ENCODE measurements at regions not wholly inside any gene's neighbourhood (a gene's known extent, or its start where the extent isn't known, plus 50 kb on each side); places are given as distances from the start of the nearest gene placed in this dataset.

GRCh38 chr9:20083390-20083789, 294.6 kb upstream of the SLC24A2 start:
- TF ChIP-seq ZFX (IDR thresholded peaks at IDR 0.05; ENCODE audit: borderline replicate concordance) = no peak
- TF ChIP-seq, protein P1, sequence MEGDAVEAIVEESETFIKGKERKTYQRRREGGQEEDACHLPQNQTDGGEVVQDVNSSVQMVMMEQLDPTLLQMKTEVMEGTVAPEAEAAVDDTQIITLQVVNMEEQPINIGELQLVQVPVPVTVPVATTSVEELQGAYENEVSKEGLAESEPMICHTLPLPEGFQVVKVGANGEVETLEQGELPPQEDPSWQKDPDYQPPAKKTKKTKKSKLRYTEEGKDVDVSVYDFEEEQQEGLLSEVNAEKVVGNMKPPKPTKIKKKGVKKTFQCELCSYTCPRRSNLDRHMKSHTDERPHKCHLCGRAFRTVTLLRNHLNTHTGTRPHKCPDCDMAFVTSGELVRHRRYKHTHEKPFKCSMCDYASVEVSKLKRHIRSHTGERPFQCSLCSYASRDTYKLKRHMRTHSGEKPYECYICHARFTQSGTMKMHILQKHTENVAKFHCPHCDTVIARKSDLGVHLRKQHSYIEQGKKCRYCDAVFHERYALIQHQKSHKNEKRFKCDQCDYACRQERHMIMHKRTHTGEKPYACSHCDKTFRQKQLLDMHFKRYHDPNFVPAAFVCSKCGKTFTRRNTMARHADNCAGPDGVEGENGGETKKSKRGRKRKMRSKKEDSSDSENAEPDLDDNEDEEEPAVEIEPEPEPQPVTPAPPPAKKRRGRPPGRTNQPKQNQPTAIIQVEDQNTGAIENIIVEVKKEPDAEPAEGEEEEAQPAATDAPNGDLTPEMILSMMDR (IDR thresholded peaks at IDR 0.05) = no peak
- no peak overlapping the region for H3K27ac ChIP-seq

GRCh38 chr9:20082831-20083230, 294.0 kb upstream of the SLC24A2 start:
- TF ChIP-seq, protein P1 (IDR thresholded peaks at IDR 0.05) = no peak
- TF ChIP-seq ZFX (IDR thresholded peaks at IDR 0.05; ENCODE audit: borderline replicate concordance) = no peak
- no peak overlapping the region for H3K27ac ChIP-seq

- no peak overlapping the region for H3K27ac ChIP-seq
- no peak for TF ChIP-seq ZFX (IDR thresholded peaks at IDR 0.05; ENCODE audit: borderline replicate concordance)
- TF ChIP-seq, protein P1 (IDR thresholded peaks at IDR 0.05) = no peak
Measured at GRCh38 chr9:20082406-20082805, 293.6 kb upstream of the SLC24A2 start.

GRCh38 chr9:20078246-20078645, 289.4 kb upstream of the SLC24A2 start:
- TF ChIP-seq, protein P1 (IDR thresholded peaks at IDR 0.05) = no peak
- no peak for TF ChIP-seq ZFX (IDR thresholded peaks at IDR 0.05; ENCODE audit: borderline replicate concordance)

DNA sequence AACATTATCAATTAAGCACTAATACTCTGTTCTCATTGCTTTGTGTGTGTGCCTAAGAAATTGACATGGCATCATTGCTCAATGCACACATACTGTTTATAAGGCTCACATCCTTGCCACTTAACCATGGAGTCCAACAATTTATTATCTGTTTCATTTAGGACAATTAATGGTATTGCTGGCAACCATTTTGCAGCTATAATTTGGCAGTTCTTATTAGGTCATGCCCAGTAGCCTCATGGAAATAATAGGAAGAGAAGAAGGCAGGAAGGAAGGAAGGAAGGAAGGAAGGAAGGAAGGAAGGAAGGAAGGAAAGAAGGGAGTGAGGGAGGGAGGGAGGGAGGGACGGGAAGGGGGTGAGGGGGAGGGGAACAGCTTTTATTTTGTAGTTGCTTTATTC, 285.5 kb upstream of the SLC24A2 start:
- no peak for TF ChIP-seq ZFX (IDR thresholded peaks at IDR 0.05; ENCODE audit: borderline replicate concordance)
- TF ChIP-seq, protein P1 (IDR thresholded peaks at IDR 0.05) = no peak

More at GRCh38 chr9:20078246-20078645, 289.4 kb upstream of the SLC24A2 start:
- no peak overlapping the region for H3K27ac ChIP-seq

GRCh38 chr9:20070336-20070735, 281.5 kb upstream of the SLC24A2 start:
- no peak for TF ChIP-seq ZFX (IDR thresholded peaks at IDR 0.05; ENCODE audit: borderline replicate concordance)
- TF ChIP-seq, protein P1 (IDR thresholded peaks at IDR 0.05) = no peak
- H3K27ac ChIP-seq = no peak overlapping the region

More for the DNA sequence above, 285.5 kb upstream of the SLC24A2 start:
- H3K27ac ChIP-seq = no peak overlapping the region

DNA sequence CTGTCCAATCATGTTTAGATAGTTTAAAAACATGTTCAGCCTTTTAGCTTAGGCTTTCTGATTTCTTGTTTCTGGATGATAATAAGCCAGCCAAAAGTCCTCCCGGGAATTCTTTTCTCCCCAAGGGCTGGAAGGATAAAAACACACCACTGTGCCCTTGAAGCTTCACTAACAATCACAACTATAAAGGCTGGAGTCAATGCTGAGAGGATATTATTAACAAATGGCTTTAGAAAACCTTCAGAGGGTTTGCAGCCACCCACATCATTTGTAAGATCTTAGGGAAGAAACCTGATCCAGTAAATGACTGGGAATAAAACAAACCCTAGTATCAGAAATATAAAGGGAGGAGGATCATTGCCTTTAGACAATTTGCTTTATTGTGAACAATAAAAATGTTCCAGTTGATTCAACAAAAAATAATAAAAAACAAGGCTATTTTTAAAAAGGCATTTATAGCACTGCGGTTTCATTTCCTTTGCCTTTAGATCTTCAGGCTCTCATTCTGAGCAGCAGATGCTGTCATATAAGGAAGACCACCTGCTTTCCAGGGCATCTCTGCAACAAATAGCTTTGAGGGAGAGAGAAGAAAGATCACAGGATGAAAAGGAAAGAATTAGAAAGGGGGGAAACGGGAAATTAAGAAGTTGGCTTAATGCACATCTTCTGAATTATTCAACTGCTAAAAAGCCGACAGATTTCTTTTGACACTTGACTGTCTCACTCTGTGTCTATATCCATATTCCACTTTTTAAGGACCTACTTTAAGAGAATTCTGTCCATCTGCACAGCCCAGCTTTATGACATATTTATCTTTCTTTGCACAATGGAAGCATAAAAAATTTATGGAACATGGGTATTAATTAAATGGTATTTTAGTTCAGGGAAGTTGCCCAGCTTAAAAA, 277.2 kb upstream of the SLC24A2 start:
- H3K27ac ChIP-seq = no peak overlapping the region
- TF ChIP-seq, protein P1 (IDR thresholded peaks at IDR 0.05) = no peak
- TF ChIP-seq ZFX (IDR thresholded peaks at IDR 0.05; ENCODE audit: borderline replicate concordance) = no peak

Data from 22Rv1 (cell line).